GM13977 (cell line): ENCODE measurements at regions not wholly inside any gene's neighbourhood (a gene's known extent, or its start where the extent isn't known, plus 50 kb on each side); places are given as distances from the start of the nearest gene placed in this dataset.

Experiments used
- DNase-seq: peaks from one replicate; pipeline ENCODE4 v3.0.0; 2012; ENCODE audit warnings: low spot score
- in situ Hi-C: fragments of 300-500 bp; cut with MboI; formaldehyde crosslinking; loops from one replicate; pipeline ENCODE4 v1.12.0; 2022; ENCODE audit warnings: low sequenced_read_pairs, low pct_unique_long_range_greater_than_20kb, mixed read lengths, inconsistent platforms; ENCODE audit not compliant: unreplicated experiment
- TF ChIP-seq, protein P1 (sequence below): IDR thresholded peaks from 2 replicates; pipeline ENCODE4 v1.5.1; 2012; ENCODE audit warnings: mild to moderate bottlenecking, control low read depth; ENCODE audit not compliant: insufficient read depth; ENCODE audit errors: extremely low read depth, missing control alignments

DNA sequence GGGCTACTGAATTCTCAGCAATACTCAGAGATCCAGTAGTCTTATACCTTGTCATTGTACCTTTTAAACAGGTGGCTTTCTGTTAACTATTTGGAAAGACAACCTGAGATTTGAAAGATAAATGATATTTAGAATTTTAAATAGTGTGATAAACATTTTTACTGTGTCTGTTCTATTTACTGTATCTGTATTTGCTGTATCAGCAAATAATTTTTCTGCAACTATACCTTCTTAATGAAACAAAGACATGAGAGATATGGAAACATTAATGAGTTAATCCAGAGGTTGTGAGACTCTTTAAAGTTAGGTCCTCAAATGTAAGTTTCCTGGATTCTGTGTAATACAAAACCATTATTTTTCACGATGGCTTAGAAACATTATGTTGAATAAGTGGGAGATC, 249.6 kb downstream of the CCDC59 start:
- in situ Hi-C loops = no loop called here
- DNase-seq = no peak
- TF ChIP-seq, protein P1, sequence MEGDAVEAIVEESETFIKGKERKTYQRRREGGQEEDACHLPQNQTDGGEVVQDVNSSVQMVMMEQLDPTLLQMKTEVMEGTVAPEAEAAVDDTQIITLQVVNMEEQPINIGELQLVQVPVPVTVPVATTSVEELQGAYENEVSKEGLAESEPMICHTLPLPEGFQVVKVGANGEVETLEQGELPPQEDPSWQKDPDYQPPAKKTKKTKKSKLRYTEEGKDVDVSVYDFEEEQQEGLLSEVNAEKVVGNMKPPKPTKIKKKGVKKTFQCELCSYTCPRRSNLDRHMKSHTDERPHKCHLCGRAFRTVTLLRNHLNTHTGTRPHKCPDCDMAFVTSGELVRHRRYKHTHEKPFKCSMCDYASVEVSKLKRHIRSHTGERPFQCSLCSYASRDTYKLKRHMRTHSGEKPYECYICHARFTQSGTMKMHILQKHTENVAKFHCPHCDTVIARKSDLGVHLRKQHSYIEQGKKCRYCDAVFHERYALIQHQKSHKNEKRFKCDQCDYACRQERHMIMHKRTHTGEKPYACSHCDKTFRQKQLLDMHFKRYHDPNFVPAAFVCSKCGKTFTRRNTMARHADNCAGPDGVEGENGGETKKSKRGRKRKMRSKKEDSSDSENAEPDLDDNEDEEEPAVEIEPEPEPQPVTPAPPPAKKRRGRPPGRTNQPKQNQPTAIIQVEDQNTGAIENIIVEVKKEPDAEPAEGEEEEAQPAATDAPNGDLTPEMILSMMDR = no peak

DNA sequence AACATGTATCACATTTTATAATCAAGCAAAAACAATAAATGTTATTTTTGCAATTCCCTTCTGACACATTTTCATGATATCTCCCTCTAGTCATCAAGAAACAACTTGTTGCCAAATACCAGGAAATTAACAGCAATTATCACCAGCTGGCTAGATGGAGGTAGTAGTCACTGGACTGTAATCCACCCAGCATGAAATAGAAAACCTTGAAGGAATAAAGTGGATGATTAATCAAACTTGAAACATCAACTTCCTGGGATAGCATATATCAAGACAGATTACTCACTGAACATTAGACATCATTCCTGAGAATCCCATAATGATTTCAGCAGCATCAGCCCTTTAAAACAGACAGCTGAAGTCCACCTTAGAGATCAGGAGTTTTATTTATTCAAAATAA, 259.0 kb downstream of the CCDC59 start:
- no peak for DNase-seq
- in situ Hi-C loops = no loop called here
- TF ChIP-seq, protein P1 = no peak

DNA sequence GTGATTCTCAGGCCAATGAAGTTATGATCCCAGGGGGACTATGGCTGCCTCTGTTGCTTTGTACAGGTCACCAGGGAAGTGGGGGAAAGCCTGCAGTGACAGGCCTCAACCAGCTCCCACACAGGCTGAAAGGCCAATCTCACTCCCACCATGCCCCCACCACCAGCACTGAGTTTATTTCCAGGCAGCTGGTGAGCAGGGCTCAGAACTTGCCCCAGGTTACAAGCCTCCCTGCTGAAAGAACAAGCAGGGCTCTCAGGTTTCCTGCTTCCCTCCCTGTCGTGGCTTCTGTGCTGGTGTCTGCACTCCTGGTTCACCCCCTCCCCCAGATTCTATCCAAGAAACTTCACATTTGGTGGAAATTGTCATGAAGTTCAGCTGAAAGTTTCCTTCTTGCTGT, 260.3 kb downstream of the CCDC59 start:
- in situ Hi-C loops = no loop called here
- TF ChIP-seq, protein P1 = no peak
- no peak for DNase-seq

DNA sequence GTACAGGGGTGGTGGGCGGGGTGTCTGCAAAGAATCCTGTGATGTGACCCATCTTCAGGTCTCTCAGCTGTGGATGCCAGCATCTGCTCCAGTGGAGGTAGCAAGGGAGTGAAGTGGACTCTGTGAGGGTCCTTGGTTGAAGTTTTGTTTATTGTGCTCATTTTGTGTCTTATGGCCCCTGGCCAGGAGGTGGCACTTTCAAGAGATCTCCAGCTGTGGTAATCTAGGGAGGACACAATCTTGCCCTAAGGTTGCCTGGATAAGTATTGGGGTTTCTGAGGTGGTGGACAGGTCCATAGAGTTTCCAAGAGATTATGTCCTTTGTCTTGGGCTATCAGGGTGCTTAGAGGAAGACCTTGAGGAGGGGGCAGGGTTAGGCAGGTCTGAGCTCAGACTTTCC, 260.7 kb downstream of the CCDC59 start:
- in situ Hi-C loops = no loop called here
- no peak for DNase-seq
- TF ChIP-seq, protein P1 = no peak

DNA sequence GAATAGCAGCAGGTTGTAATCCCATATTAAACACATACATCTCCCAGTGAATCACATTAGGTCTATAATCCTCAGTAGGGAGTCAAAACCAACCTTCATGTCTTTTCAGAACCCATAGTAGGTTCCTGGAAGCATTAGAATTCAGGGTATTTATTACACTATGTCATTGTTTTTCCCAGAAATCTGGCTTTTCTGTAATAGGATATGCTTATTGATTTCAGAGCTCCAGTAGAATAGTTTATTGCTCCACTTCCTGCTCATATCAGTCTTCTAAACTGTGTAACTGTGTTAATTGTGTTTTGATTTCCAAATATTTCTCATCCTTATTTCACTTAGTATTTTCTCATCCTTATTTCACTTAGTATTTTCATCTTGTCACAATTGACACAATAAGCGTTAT, 268.0 kb downstream of the CCDC59 start:
- DNase-seq = no peak
- in situ Hi-C loops = no loop called here
- TF ChIP-seq, protein P1 = no peak

DNA sequence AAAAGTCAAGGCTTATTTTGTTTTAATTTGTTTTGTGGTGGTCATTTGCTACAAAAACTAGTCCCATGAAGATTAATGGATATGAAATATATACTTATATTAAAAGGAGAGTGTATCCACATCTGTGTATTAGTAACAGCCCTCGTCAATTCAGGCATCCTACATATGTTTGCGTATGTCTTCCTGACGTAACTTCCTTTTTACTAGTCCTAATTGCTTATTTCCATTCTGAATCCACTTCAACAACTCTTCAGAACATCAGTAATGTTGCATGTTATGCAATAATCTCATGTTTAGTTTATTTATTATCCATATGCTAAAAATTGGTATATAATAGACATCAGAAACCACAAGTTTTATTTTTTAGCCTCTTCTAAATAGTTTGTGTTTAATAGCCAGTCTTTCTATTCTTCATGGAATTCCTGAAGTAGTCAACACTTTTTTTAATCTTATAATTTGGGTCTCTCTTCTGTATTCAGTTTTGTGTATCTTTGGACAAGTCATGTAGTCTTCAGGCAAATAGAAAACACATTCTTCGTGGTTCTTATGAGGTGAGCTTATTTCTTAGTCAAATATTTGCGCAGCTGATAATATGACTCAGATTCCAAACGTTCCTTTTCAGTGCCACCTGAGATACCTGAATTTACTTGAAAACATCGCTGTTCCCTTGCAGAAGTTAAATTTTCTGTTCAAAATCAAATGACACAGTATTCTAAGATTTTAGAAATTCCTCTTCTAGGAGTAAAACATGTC, 268.6 kb downstream of the CCDC59 start:
- in situ Hi-C loops = no loop called here
- TF ChIP-seq, protein P1 = no peak
- no peak for DNase-seq
